ENCODE measurements at regions not wholly inside any gene's neighbourhood (a gene's known extent, or its start where the extent isn't known, plus 50 kb on each side); places are given as distances from the start of the nearest gene placed in this dataset.
"Not testable (repeated sequence)": the region's sequence is repeated elsewhere in the genome, so short reads cannot be mapped to it uniquely, and the experiment has no call there.

DNA sequence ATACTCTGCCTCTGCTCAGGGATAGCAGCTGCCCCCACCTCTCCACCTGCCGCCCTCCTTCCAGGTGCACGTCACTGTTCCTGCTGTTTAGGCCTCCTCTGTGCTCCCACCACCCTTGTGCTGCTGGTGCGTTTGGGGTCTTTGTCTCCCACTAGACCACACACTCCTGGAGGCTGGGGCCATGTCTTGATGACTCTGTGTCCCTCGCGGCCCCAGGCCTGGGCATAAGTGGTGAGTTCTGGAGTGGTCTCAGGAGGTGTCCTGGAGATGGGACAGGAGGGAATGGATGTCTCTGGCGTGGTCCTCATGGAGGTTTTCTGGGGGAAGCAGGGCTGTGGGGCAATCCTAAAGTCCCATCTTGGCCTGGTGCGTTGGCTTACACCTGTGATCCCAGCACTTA lies 132.1 kb downstream of the TFCP2L1 start:
- TF ChIP-seq, protein P1, sequence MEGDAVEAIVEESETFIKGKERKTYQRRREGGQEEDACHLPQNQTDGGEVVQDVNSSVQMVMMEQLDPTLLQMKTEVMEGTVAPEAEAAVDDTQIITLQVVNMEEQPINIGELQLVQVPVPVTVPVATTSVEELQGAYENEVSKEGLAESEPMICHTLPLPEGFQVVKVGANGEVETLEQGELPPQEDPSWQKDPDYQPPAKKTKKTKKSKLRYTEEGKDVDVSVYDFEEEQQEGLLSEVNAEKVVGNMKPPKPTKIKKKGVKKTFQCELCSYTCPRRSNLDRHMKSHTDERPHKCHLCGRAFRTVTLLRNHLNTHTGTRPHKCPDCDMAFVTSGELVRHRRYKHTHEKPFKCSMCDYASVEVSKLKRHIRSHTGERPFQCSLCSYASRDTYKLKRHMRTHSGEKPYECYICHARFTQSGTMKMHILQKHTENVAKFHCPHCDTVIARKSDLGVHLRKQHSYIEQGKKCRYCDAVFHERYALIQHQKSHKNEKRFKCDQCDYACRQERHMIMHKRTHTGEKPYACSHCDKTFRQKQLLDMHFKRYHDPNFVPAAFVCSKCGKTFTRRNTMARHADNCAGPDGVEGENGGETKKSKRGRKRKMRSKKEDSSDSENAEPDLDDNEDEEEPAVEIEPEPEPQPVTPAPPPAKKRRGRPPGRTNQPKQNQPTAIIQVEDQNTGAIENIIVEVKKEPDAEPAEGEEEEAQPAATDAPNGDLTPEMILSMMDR (IDR thresholded peaks at IDR 0.05; ENCODE audit: insufficient read depth, low read length, poor library complexity, severe bottlenecking): no peak
- no peaks in the 10 kb centered on the region for H3K36me3 ChIP-seq (ENCODE audit: control insufficient read depth, insufficient read depth, low read length)
- no peak for DNase-seq (ENCODE audit: extremely low read depth, insufficient read length)

DNA sequence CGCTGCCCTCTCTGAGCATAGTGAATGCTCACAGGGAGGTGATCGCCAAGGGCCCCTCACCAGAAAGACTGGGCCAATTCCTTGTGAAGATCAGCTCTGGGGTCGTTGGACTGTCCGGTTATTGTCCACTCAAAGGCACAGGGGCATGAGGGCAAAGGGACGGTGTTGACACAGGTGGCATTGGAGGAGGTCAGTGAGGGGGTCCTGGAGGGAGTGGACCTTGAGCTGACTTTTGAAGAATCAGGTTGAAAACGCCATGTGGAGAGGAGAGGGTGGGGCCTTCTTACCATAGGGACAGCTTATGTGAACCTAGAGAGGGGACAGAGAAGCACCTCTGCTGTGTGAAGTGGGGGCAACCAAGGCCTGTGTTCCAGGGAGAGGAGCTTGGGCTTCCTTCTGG lies 131.5 kb downstream of the TFCP2L1 start:
- Histone ChIP-seq H3K36me3 (ENCODE audit: control insufficient read depth, insufficient read depth, low read length) (no peaks in the 10 kb centered on the region), H3K27me3 (replicated peaks; ENCODE audit: control insufficient read depth, insufficient read depth, low read length) (no peaks in the 10 kb centered on the region; the same call in 1 of the 2 replicates), H3K4me3 (replicated peaks; ENCODE audit: low read depth, low read length) (no peak overlapping the region)
- DNase-seq (ENCODE audit: extremely low read depth, insufficient read length): no peak
- TF ChIP-seq, protein P1 (IDR thresholded peaks at IDR 0.05; ENCODE audit: insufficient read depth, low read length, poor library complexity, severe bottlenecking): no peak

More for the DNA sequence above, 132.1 kb downstream of the TFCP2L1 start:
- Histone ChIP-seq H3K27me3 (replicated peaks; ENCODE audit: control insufficient read depth, insufficient read depth, low read length) (no peaks in the 10 kb centered on the region; the same call in 1 of the 2 replicates), H3K4me3 (replicated peaks; ENCODE audit: low read depth, low read length) (no peak overlapping the region)

DNA sequence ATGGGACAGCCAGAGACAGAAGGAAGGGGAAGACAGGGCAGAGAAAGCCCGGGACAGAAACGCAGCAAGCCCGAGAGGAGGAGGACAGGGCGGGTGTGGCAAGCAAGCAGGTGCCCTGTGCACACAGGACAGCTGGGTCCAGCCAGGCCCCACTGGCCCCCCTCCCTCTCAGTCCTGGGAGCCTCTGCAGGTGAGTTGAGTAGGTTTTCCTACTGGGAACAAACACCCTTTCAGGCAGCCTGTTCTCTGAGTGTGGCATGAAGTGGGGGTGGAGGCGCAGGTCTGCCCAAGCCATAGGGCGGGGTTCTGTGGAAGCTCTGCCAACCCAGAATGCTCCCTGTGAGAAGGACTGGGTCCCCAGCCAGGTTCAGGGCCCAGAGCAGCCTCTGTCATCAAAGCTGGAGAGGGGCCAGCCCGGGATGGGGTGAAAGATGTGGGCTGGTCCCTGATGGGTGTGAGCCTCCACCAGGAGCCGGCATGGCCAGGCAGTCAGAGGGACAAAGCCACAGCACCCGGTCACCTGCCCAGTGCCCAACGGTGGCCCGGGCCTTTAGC lies 129.4 kb downstream of the TFCP2L1 start:
- no peak overlapping the region for H3K4me3 ChIP-seq (replicated peaks; ENCODE audit: low read depth, low read length)
- DNase-seq (ENCODE audit: extremely low read depth, insufficient read length): no peak
- TF ChIP-seq, protein P1 (IDR thresholded peaks at IDR 0.05; ENCODE audit: insufficient read depth, low read length, poor library complexity, severe bottlenecking): no peak
- H3K36me3 ChIP-seq (ENCODE audit: control insufficient read depth, insufficient read depth, low read length): no peaks in the 10 kb centered on the region
- no peaks in the 10 kb centered on the region; the same call in 1 of the 2 replicates for H3K27me3 ChIP-seq (replicated peaks; ENCODE audit: control insufficient read depth, insufficient read depth, low read length)

DNA sequence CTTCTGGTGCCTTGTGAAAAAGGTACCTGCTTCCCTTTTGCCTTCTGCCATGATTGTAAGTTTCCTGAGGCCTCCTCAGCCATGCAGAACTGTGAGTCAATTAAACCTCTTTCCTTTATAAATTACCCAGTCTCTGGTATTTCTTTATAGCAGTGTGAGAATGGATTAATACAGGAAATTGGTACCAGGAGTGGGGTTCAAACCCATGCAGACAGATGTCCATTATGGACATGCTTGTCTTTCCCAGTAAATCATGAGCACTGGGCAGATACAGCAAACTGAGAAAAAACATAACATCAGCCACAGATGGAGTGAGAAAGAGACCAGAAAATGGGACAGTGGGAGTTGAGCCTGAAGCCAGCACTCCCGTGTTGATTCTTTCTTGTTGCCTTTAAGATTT lies 127.5 kb downstream of the TFCP2L1 start:
- DNase-seq (ENCODE audit: extremely low read depth, insufficient read length); H3K36me3 ChIP-seq (ENCODE audit: control insufficient read depth, insufficient read depth, low read length); H3K4me3 ChIP-seq (replicated peaks; ENCODE audit: low read depth, low read length); H3K27me3 ChIP-seq (replicated peaks; ENCODE audit: control insufficient read depth, insufficient read depth, low read length): not testable (repeated sequence)

DNA sequence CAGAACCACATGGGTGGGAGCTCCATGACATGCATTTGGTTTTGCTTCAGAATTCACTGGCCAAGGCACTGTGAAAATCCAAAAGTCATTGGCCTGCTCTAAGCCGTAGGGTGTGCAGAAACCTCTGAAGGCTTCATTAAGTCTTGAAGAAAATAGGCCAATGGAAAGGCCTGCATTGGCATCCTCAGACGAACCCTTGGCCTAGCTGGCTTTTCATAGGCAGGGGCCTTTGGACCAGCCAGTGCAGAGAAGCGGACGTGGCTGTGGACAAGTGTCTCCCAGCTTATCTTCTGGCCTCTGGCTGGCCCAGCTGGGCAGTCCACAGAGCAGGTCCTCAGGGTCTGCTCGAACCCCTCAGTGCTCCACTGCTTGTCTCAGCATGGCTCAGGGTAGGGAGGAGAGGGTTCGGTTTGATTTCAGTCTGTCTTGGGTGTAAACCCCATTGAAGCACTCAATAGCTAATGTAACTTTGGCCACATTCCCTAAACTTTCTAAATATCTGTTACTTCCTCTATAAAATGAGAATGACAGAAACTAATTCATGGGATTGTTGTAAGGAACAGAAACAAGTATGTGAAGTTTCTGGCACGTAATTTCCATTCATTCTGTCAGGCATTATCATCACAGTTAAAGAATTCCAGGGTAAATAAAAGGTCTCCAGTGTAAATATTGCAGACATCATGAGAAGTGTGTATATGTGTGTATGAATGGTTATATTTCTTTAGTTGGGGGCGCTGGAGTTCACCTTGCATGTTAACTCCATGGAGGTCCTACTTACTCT lies 125.5 kb downstream of the TFCP2L1 start:
- H3K4me3 ChIP-seq (replicated peaks; ENCODE audit: low read depth, low read length): no peak overlapping the region
- TF ChIP-seq, protein P1 (IDR thresholded peaks at IDR 0.05; ENCODE audit: insufficient read depth, low read length, poor library complexity, severe bottlenecking): no peak
- DNase-seq (ENCODE audit: extremely low read depth, insufficient read length): no peak
- no peaks in the 10 kb centered on the region for H3K36me3 ChIP-seq (ENCODE audit: control insufficient read depth, insufficient read depth, low read length)
- no peaks in the 10 kb centered on the region; the same call in 1 of the 2 replicates for H3K27me3 ChIP-seq (replicated peaks; ENCODE audit: control insufficient read depth, insufficient read depth, low read length)

DNA sequence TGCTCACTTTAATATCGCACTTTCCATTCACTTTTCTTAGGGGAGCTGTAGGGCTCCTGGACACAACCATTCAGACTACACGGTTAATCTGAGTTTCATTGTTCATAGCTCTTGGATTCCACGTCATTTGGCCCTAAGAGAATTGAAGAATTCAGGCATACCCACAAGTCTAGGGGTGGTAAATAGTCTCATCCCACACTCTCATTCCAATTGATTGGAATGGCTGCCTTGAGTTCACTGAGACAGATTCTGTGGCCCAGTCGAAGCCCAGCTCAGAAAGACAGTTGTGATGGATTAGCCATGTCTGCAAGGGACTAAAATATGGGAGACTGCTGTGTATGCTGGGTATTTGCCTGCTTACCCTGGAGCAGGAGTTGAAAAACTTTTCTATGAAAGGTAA lies 124.6 kb downstream of the TFCP2L1 start:
- Histone ChIP-seq H3K4me3 (replicated peaks; ENCODE audit: low read depth, low read length) (no peak overlapping the region), H3K36me3 (ENCODE audit: control insufficient read depth, insufficient read depth, low read length) (no peaks in the 10 kb centered on the region), H3K27me3 (replicated peaks; ENCODE audit: control insufficient read depth, insufficient read depth, low read length) (no peaks in the 10 kb centered on the region; the same call in 1 of the 2 replicates)
- TF ChIP-seq, protein P1 (IDR thresholded peaks at IDR 0.05; ENCODE audit: insufficient read depth, low read length, poor library complexity, severe bottlenecking): no peak
- DNase-seq (ENCODE audit: extremely low read depth, insufficient read length): no peak

All from GM06990 (cell line).